Activated CD8-positive, alpha-beta memory T cell treated with anti-CD3 and anti-CD28 coated beads, Interleukin-2, amount 50 U/mL, for 1 hour (primary cell): ENCODE measurements at regions not wholly inside any gene's neighbourhood (a gene's known extent, or its start where the extent isn't known, plus 50 kb on each side); places are given as distances from the start of the nearest gene placed in this dataset.

ENCODE experiments used
- DNase-seq: peaks from one replicate; pipeline ENCODE4 v3.0.0-alpha.2; 2020; ENCODE audit errors: extremely low read depth

- DNase-seq, result no peak
These were observed 157.6 kb upstream of the PLXNA4 start for GRCh38 chr7:132733860-132734259.

DNA sequence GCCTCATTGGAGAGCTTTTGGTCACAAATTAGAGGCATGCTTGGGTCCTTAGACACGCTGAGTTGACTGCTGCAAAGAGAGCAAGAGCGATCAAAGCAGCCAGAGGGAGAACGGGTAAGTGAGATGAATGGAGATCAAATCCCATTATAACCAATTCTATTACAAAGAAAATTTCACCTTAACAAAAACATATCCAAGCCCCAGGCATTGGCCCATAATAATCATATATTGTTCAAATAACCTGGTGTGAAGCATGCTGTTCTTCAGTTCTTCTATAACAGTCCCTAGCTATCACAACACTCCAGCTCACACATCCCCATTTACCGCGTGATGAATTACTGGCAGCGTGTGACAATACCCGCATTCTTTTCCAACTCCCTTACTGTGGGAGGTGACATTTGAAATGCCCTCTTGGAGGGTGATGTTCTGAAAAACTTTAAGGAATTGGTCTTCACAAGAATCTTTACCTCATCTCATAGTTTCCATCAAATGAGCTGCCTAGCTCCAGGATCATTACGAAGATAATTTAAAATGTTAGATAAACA, 156.1 kb upstream of the PLXNA4 start:
- DNase-seq, result no peak

DNA sequence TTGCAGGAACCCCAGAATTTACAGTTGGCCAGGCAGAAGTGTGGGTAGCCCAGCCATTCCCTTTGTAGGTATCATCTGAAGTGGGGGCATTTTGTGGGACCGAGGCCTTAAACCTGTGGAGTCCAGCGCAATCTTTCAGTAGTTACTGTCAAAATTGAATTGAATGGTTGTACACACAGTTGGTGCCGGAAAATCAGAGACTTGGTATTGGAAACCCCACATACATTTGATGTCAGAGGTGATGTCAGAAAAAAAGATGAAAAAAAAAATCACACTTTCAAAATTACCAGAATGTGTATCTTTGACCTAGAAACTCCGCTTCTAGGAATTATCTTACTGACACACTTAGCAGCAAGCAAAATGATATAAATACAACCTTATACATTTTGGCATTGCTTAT, 153.8 kb upstream of the PLXNA4 start:
- DNase-seq, result no peak

GRCh38 chr7:132723506-132724081, 147.3 kb upstream of the PLXNA4 start:
- DNase-seq, result no peak

GRCh38 chr7:132720835-132721234, 144.6 kb upstream of the PLXNA4 start:
- no peak for DNase-seq

DNA sequence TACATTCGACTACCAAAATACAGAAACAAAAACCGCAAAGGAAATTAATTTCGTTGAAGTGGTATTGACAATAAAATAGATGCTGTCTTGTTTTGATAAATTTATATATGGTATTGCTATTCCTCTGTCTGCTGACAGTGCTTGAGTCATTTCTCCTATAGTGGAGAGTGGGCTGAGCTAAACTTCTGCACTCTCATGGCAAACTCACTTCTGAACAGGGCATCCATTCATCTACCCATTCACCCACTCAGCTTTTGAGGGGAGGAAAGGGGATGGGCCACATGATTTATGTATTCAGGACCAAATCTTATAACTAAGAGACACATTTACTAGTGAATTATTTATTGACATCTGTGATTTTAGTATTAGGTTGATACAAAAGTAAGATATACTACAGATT, 137.6 kb upstream of the PLXNA4 start:
- no peak for DNase-seq

DNA sequence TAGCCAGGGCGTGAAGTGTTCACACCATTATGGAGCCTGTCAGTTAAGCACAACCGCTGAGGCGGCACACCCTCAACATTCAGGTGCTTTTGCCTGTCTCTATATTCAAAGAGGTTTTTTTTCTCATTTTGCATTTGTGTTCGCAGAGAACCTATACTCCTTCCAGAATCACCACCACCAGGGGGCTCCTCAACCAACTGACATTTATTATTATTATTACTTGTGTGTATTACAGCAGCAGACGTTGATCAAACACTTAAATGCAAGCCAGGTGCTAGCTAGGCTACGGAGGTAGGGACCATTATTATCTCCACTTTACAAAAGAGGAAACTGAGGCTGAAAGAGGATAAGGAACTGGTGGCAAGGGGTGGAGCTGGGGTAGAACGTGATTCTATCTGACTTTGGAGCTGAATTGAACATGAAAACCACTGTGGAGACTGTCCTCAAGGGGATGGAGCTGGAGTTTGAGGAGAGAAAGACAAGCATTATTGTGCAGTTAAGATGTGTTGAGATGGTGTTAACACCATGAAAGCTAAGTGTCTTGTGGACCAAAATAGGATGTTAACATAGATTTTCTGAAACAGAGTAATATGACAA, 133.8 kb upstream of the PLXNA4 start:
- DNase-seq, result no peak

GRCh38 chr7:132708470-132708869, 132.2 kb upstream of the PLXNA4 start:
- no peak for DNase-seq

GRCh38 chr7:132705146-132705545, 128.9 kb upstream of the PLXNA4 start:
- DNase-seq, result no peak

GRCh38 chr7:132703742-132704141, 127.5 kb upstream of the PLXNA4 start:
- DNase-seq, result no peak

GRCh38 chr7:132697003-132697402, 120.7 kb upstream of the PLXNA4 start:
- no peak for DNase-seq

GRCh38 chr7:132696332-132696731, 120.1 kb upstream of the PLXNA4 start:
- no peak for DNase-seq

GRCh38 chr7:132691201-132691600, 114.9 kb upstream of the PLXNA4 start:
- DNase-seq, result no peak

DNA sequence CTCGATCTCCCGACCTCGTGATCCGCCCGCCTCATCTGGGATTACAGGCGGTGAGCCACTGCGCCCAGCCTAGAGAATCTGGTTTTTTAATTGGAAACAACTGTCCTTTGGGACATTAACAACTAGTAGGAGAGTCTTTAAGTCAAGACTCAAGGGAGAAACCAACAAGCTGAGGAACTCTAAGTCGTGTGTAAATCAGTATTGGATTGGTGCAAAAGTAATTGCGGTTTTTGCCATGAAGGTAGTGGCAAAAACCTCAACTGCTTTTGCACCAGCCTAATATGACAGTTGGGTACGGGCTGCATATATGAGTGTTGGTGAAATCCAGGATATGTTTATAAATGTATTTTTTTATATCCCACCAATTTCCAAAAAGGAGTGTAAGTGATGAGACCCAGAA, 113.9 kb upstream of the PLXNA4 start:
- no peak for DNase-seq

DNA sequence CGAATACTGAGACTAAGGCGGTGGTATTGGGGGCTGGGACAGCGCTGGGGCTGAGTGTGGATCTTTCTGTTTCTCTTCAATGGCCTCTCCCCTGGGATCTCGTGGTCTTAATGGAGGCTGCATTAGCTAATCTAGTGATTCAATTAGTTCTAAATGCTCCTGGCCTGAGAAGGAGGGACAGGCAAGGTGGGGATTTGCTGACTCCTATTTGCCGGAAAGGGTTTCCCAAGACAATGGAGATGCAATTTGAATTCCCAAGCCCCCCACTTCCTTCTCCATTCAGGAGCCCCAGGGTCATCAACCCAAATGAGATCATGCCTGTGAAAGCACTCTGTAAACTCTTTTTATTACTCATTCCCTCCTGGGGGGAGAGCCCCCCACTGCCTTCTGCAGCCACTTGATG, 111.7 kb upstream of the PLXNA4 start:
- DNase-seq, result no peak

- no peak for DNase-seq
These were observed 110.7 kb upstream of the PLXNA4 start for GRCh38 chr7:132687016-132687415.

GRCh38 chr7:132685277-132685676, 109.0 kb upstream of the PLXNA4 start:
- no peak for DNase-seq

DNA sequence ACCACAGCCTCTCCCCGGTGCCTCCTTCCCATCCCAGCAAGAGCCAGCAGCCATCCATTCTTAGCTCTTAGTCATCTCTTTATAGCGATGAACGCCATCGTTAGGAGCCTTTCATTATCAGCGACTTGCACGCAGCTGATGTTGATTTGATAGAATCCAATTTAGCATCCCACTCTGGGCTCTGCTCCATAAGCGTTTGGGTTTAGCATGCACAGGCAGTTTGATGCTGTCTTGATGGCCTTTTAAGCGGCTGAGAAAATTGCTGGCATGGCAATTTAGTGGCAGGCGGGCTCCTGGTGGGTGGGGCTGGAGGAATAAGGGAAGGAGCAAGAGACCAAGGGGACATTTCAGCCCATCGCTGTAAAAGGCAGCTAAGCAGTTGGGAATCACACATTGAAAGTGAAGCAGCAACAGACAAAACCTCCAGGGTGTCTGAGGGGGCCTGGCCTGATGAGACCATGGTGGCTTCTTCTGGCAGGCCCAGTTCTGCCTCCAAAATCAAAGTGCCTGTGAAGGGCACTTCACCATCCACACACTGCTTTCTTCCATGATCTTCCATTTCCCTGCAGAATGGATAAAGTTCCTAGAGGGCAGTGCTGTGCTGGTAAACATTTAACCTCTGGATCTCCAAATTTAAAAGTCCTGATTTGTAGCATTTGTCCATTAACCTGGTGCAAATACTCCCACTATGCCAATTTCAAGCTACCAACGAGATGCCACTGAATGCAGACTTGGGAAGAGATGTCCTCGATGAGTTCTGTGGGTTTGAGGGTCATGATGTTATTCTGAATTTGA, 107.8 kb upstream of the PLXNA4 start:
- DNase-seq, result no peak

- no peak for DNase-seq
These were observed 105.7 kb upstream of the PLXNA4 start for GRCh38 chr7:132681951-132682350.

GRCh38 chr7:132680590-132680989, 104.3 kb upstream of the PLXNA4 start:
- DNase-seq, result no peak

DNA sequence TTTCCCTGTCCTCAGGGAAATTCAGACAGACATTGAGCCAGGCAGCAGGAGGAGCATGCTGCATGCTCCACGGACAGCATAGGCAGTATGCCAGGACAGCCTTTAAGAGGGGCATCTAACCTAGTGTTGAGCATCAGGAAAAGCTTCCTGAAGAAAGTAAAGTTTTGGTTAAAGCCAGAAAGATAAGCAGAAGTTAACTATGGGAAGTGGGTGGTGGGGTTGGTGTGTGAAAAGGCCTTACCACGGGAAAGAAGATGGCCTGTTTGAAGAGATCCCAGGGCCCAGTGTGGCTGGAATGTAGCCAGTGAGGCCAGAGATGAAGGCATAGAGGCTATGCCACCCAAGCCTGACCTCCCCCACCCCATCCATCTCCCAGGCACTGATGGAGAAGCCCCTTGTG, 102.4 kb upstream of the PLXNA4 start:
- DNase-seq, result no peak

GRCh38 chr7:132677918-132678317, 101.6 kb upstream of the PLXNA4 start:
- DNase-seq, result no peak
